ENCODE measurements at regions not wholly inside any gene's neighbourhood (a gene's known extent, or its start where the extent isn't known, plus 50 kb on each side); places are given as distances from the start of the nearest gene placed in this dataset.

- Mint-ChIP-seq H3K4me3 (no peak overlapping the region), H3K9me3 (peaks cover 20% of the 10 kb centered on the region), H3K27ac (no peak overlapping the region), H3K36me3 (no peaks in the 10 kb centered on the region; the same call in 1 of the 2 replicates), H3K4me1 (peaks cover 15% of the 10 kb centered on the region), H3K27me3 (ENCODE audit: low read depth) (no peaks in the 10 kb centered on the region)
- no peak for TF ChIP-seq SP1 (CRISPR knock-in tag; conservative IDR thresholded peaks at IDR 0.05)
- TF ChIP-seq NR3C1 (CRISPR knock-in tag; conservative IDR thresholded peaks at IDR 0.05; ENCODE audit: low read depth), result no peak
- TF ChIP-seq E2F4 (CRISPR knock-in tag; IDR thresholded peaks at IDR 0.05; ENCODE audit: borderline replicate concordance, low read depth), result no peak
- TF ChIP-seq, protein P1, sequence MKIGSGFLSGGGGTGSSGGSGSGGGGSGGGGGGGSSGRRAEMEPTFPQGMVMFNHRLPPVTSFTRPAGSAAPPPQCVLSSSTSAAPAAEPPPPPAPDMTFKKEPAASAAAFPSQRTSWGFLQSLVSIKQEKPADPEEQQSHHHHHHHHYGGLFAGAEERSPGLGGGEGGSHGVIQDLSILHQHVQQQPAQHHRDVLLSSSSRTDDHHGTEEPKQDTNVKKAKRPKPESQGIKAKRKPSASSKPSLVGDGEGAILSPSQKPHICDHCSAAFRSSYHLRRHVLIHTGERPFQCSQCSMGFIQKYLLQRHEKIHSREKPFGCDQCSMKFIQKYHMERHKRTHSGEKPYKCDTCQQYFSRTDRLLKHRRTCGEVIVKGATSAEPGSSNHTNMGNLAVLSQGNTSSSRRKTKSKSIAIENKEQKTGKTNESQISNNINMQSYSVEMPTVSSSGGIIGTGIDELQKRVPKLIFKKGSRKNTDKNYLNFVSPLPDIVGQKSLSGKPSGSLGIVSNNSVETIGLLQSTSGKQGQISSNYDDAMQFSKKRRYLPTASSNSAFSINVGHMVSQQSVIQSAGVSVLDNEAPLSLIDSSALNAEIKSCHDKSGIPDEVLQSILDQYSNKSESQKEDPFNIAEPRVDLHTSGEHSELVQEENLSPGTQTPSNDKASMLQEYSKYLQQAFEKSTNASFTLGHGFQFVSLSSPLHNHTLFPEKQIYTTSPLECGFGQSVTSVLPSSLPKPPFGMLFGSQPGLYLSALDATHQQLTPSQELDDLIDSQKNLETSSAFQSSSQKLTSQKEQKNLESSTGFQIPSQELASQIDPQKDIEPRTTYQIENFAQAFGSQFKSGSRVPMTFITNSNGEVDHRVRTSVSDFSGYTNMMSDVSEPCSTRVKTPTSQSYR (CRISPR knock-in tag; IDR thresholded peaks at IDR 0.05), result no peak
- TF ChIP-seq GTF2I (CRISPR knock-in tag; conservative IDR thresholded peaks at IDR 0.05), result no peak
- TF ChIP-seq ZNF263 (CRISPR knock-in tag; IDR thresholded peaks at IDR 0.05; ENCODE audit: low read depth), result no peak
- TF ChIP-seq OVOL2 (CRISPR knock-in tag; IDR thresholded peaks at IDR 0.05; ENCODE audit: borderline replicate concordance), result no peak
- TF ChIP-seq, protein P2, sequence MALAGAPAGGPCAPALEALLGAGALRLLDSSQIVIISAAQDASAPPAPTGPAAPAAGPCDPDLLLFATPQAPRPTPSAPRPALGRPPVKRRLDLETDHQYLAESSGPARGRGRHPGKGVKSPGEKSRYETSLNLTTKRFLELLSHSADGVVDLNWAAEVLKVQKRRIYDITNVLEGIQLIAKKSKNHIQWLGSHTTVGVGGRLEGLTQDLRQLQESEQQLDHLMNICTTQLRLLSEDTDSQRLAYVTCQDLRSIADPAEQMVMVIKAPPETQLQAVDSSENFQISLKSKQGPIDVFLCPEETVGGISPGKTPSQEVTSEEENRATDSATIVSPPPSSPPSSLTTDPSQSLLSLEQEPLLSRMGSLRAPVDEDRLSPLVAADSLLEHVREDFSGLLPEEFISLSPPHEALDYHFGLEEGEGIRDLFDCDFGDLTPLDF (CRISPR knock-in tag; IDR thresholded peaks at IDR 0.05), result no peak
- TF ChIP-seq, protein P3, sequence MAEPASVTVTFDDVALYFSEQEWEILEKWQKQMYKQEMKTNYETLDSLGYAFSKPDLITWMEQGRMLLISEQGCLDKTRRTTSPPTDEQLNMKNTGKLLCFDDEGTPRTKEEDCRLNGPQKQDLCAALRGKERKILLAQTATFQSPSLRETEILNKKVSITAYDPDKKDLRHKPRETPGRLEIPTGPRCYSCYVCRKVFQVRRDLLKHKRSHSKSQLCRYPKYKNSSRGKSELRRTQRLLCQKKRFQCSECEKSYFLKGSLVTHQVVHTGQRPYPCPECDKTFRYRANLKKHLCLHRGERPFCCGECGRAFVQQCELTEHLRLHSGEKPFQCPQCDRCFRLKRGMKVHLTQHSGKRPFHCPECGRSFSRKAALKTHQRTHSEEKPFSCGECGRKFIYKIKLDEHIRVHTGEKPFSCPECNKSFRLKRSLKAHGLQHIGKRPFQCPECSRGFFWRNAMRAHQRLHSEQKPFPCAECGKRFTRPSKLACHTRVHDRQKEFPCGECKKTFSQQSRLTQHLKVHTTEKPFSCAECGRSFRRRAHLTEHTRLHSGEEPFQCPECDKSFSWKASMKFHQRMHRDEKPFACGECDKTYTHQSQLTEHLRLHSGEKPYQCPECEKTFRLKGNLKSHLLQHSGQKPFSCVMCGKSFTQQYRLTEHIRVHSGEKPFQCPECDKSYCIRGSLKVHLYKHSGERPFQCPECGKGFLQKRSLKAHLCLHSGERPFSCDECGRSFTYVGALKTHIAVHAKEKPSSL (CRISPR knock-in tag; conservative IDR thresholded peaks at IDR 0.05), result no peak
- TF ChIP-seq, protein P4, sequence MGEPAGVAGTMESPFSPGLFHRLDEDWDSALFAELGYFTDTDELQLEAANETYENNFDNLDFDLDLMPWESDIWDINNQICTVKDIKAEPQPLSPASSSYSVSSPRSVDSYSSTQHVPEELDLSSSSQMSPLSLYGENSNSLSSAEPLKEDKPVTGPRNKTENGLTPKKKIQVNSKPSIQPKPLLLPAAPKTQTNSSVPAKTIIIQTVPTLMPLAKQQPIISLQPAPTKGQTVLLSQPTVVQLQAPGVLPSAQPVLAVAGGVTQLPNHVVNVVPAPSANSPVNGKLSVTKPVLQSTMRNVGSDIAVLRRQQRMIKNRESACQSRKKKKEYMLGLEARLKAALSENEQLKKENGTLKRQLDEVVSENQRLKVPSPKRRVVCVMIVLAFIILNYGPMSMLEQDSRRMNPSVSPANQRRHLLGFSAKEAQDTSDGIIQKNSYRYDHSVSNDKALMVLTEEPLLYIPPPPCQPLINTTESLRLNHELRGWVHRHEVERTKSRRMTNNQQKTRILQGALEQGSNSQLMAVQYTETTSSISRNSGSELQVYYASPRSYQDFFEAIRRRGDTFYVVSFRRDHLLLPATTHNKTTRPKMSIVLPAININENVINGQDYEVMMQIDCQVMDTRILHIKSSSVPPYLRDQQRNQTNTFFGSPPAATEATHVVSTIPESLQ (CRISPR knock-in tag; IDR thresholded peaks at IDR 0.05), result no peak
- TF ChIP-seq GRHL2 (CRISPR knock-in tag; IDR thresholded peaks at IDR 0.05; ENCODE audit: insufficient replicate concordance, severe bottlenecking), result no peak
- TF ChIP-seq TEAD1 (CRISPR knock-in tag; IDR thresholded peaks at IDR 0.05), result no peak
- no peak for TF ChIP-seq SMAD4 (CRISPR knock-in tag; IDR thresholded peaks at IDR 0.05)
- TF ChIP-seq, protein P5, sequence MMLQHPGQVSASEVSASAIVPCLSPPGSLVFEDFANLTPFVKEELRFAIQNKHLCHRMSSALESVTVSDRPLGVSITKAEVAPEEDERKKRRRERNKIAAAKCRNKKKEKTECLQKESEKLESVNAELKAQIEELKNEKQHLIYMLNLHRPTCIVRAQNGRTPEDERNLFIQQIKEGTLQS (CRISPR knock-in tag; conservative IDR thresholded peaks at IDR 0.05), result no peak
- ChIA-PET CTCF (no interaction called here), POLR2A (no interaction called here)
- no peak for DNase-seq (ENCODE audit: low spot score)
- ATAC-seq, result no peak
These were observed 411.4 kb upstream of the DEPDC1 start for GRCh38 chr1:68908316-68908715.

- Mint-ChIP-seq H3K4me1 (peaks cover 10% of the 10 kb centered on the region), H3K27ac (no peak overlapping the region), H3K36me3 (no peaks in the 10 kb centered on the region), H3K27me3 (ENCODE audit: low read depth) (no peaks in the 10 kb centered on the region), H3K4me3 (no peak overlapping the region), H3K9me3 (no peaks in the 10 kb centered on the region)
- CTCF ChIA-PET, result no interaction called here
- ATAC-seq, result no peak
- POLR2A ChIA-PET, result interaction anchor here (0.6 kb wide), 1 partner anchor 48 kb away, joined by 5 read pairs; no protein-coding TSS in a partner anchor
- no peak for DNase-seq (ENCODE audit: low spot score)
- no peak for TF ChIP-seq KAT7 (CRISPR knock-in tag; IDR thresholded peaks at IDR 0.05; ENCODE audit: borderline replicate concordance)
- TF ChIP-seq FOXJ3 (CRISPR knock-in tag; IDR thresholded peaks at IDR 0.05; ENCODE audit: borderline replicate concordance), result no peak
- no peak for TF ChIP-seq MYBL2 (CRISPR knock-in tag; IDR thresholded peaks at IDR 0.05)
- no peak for TF ChIP-seq TEAD4 (CRISPR knock-in tag; IDR thresholded peaks at IDR 0.05)
- TF ChIP-seq TP53 (CRISPR knock-in tag; IDR thresholded peaks at IDR 0.05), result no peak
- no peak for TF ChIP-seq NFE2L1 (CRISPR knock-in tag; IDR thresholded peaks at IDR 0.05)
- TF ChIP-seq EMX1 (CRISPR knock-in tag; IDR thresholded peaks at IDR 0.05), result no peak
- TF ChIP-seq ZNF263 (CRISPR knock-in tag; IDR thresholded peaks at IDR 0.05; ENCODE audit: low read depth), result no peak
- TF ChIP-seq TEAD1 (CRISPR knock-in tag; IDR thresholded peaks at IDR 0.05), result no peak
These were observed 419.5 kb upstream of the DEPDC1 start for GRCh38 chr1:68916221-68916902.

Data from WTC11 (cell line).